ENCODE measurements at regions not wholly inside any gene's neighbourhood (a gene's known extent, or its start where the extent isn't known, plus 50 kb on each side); places are given as distances from the start of the nearest gene placed in this dataset.

GRCh38 chr1:182211386-182211785, 149.9 kb upstream of the ZNF648 start:
- Histone ChIP-seq H4K8ac (replicated peaks; ENCODE audit: insufficient read length, low read depth, low read length) (no peak overlapping the region), H4K5ac (ENCODE audit: insufficient read length, low read depth, low read length) (no peak overlapping the region), H3K56ac (ENCODE audit: insufficient read length, low read depth, low read length) (no peak overlapping the region), H2BK15ac (ENCODE audit: low read depth, low read length) (no peak overlapping the region), H3K79me1 (ENCODE audit: insufficient read depth, low read depth, low read length, poor library complexity, severe bottlenecking) (no peaks in the 10 kb centered on the region), H4K91ac (ENCODE audit: insufficient read length, low read depth, low read length) (no peak overlapping the region), H2BK20ac (ENCODE audit: low read depth, low read length, poor library complexity, severe bottlenecking) (no peak overlapping the region), H3K14ac (ENCODE audit: insufficient read depth, low read length) (no peak overlapping the region), H3K9me3 (ENCODE audit: control insufficient read depth, low read depth, low read length) (no peaks in the 10 kb centered on the region), H4K20me1 (ENCODE audit: control insufficient read depth, insufficient read depth, insufficient read length) (no peaks in the 10 kb centered on the region), H3T11ph (ENCODE audit: low read length) (no peak overlapping the region), H3K18ac (ENCODE audit: insufficient read length, low read depth, low read length) (no peak overlapping the region), H3K23me2 (ENCODE audit: insufficient read length, low read depth, low read length, poor library complexity, severe bottlenecking) (no peaks in the 10 kb centered on the region), H3K27me3 (ENCODE audit: insufficient read depth, low read length) (no peaks in the 10 kb centered on the region), H2AFZ (ENCODE audit: low read length) (no peak overlapping the region), H3K4me1 (ENCODE audit: insufficient read depth, low read length) (no peaks in the 10 kb centered on the region), H3K23ac (ENCODE audit: insufficient read length, low read depth, low read length) (no peak overlapping the region), H3K9ac (ENCODE audit: extremely low read depth, insufficient read length, low read length) (no peak overlapping the region), H2BK120ac (ENCODE audit: low read depth, low read length, poor library complexity, severe bottlenecking) (no peak overlapping the region), H3K4ac (ENCODE audit: low read depth, low read length) (no peak overlapping the region), H2BK12ac (ENCODE audit: insufficient read length, low read depth, low read length) (no peak overlapping the region), H3K4me2 (ENCODE audit: insufficient read depth, insufficient read length, low read length) (no peak overlapping the region), H3K79me2 (ENCODE audit: insufficient read depth, low read length) (no peaks in the 10 kb centered on the region), H2AK5ac (ENCODE audit: insufficient read length, low read length) (no peak overlapping the region), H3K27ac (ENCODE audit: insufficient read length, low read depth, low read length) (no peak overlapping the region), H2BK5ac (ENCODE audit: insufficient read length, low read length) (no peak overlapping the region)
- Mint-ChIP-seq H3K27me3 (ENCODE audit: low read depth) (no peaks in the 10 kb centered on the region), H3K27ac (no peak overlapping the region), H3K4me1 (peaks cover 3 to 9% of the 10 kb centered on the region in 2 experiments; a peak in 3 of 4 replicates), H3K36me3 (ENCODE audit: insufficient read depth in 1 of 3, low read depth in 3 of 3) (no peaks in the 10 kb centered on the region), H3K9me3 (no peaks in the 10 kb centered on the region; a peak in 1 of 5 replicates), H3K4me3 (no peak overlapping the region)
- no peak for TF ChIP-seq CTCF (conservative IDR thresholded peaks at IDR 0.05)
- DNase-seq = no peak

Data from H9 (cell line).